HG03025 (cell line): ENCODE measurements at regions not wholly inside any gene's neighbourhood (a gene's known extent, or its start where the extent isn't known, plus 50 kb on each side); places are given as distances from the start of the nearest gene placed in this dataset.

ENCODE experiments used
- ATAC-seq: cut with Tn5 transposase; IDR thresholded peaks from one replicate; pipeline ENCODE4 v1.9.1; 2021; ENCODE audit warnings: mild to moderate bottlenecking, moderate library complexity; ENCODE audit not compliant: unreplicated experiment, low FRiP score

DNA sequence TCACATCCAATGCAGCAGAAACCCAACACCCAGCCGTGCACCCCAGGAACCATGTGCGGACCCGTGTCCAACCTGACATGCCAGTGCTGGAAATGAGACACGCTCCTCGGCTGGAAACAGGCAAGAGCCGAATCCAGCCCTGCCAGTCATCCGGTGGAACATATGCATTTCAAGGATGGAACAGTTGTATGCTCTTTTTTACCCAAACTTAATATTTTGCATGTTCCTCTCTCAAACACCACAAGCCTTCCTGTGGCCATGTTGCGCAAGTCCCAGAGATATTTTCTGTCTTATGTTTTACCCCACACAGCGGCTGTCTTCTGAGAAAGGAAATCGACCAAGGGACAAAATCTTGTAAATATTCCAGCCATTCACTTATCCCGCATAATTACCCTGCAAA, 196.9 kb downstream of the BCL11B start:
- ATAC-seq: no peak

DNA sequence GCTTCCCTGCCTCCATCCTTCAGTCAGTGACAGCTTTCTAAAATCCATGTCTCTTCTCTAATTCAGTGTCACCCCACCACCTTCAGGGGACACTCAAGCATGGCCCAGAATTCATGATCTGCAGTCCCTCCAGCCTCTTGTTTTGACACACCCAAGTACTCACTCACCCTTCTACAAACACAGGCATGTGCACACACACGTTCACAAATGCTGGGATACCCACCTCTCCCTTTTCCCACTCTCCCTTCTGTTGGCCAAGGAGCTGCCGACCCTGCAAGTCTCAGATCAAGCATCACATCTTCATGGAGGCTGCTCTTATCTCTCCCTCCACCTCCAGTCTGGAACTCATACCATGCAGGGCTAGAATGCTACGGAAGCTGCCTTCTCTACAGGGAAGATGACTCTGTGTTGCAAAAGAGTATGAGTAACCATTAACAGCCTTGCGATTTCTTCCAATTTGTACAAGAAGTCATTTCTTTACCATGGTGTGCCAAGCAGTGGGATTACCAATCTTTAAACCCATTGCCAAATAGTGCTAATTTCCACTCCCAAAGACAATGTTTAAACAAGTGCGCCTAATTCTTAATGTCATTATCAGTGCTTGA, 196.1 kb downstream of the BCL11B start:
- ATAC-seq: no peak

DNA sequence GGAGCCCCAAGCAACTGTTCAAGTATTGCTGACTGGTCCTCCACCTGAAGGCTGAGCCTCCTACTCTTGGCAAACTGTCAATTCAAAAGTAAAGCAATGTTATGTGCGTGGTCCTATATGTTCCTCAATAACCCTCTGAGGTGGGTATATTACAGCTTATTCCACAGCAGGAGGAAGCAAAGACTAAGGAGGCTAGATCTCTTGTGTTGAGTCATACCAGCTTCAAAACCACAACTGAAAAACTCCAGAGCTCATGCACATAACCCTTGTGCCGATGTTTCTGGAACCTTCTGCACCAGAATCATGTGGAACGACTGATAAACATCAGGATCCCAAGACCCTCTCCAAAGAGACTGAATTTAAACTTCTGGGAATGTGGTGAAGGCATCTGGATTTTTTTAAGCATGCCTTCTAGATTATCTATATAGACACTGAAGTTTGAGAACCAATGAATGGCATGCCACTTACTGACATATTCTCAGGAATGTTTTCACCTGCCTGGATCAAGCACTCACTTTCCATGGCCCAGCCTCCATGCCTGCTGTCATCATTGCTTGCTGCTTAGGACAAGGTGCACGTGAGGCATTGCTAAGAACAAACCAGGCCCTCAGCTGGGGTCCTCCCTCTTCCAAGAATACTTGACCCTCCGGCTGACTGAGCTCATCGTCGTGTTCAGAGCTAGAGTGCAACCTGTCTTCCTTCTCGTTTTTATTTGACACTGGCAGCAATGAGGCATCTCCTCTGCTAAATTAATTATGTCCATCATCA, 194.7 kb downstream of the BCL11B start:
- ATAC-seq: no peak

DNA sequence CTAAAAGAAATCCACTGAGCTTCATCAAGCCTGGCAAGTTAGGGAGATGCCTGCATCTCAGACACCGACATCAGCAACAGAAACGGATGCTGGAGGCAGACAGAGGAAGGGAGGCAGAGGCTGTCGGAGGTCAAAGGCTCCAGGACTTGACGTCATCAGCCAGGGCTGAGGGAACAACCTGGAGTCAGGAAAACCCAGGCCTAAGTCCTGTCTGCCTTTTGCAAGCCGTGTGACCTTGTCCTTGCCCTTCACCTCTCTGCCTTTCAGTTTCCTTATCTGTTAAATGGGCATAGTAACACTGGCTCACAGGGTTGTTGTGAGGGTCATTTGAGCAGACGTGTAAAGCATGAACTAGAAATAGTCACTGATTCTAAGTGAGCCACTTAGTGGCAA, 194.2 kb downstream of the BCL11B start:
- ATAC-seq: no peak

DNA sequence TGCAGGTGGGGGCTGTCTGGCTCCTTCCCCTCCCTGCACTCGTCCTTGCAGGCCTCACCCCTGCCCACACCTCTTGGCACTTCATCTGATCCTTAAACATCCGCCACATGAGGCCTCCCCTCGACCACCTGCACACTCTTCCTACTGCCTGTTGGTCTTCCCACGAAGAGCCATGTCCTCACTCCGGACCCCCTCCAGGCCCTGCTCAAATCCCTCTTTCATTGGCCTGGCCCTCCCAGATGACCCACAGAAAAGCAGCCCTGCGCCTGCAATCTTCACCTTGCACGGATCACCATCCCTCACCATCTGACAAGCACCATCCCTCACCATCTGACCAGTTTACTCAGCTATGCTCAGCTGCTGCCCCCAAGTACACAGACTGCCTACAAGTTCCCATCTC, 193.6 kb downstream of the BCL11B start:
- ATAC-seq: no peak

DNA sequence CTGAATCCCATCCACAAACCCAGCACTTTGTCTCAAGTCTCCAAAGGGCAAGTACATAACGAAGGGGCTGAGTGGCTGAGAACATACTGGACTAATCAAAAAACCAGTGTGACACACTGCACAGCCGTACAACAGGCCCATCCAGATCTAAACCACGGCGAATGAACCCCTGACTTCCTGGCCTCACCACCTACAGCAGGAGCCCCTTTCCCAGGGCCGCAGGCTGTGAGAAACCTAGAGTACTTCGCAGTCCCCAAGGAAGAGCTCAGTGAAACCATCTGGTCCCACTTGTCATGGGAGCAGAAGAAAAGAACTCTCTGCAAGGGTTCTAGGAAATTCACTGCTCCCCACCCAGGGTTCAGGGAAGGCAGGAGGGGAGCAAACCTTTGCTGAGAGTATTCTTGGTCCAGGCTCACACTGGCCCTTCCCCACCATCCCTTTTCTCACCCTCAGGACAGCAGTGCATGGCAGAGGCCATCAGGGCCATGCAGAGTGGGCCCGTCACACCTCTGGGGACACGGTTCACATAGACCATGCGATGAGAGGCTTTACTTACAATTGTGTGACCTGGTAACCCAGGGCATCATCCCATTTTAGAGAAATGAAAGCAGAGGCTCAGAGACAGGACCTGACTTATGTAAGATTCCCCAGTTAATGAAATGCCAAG, 192.8 kb downstream of the BCL11B start:
- ATAC-seq: no peak

DNA sequence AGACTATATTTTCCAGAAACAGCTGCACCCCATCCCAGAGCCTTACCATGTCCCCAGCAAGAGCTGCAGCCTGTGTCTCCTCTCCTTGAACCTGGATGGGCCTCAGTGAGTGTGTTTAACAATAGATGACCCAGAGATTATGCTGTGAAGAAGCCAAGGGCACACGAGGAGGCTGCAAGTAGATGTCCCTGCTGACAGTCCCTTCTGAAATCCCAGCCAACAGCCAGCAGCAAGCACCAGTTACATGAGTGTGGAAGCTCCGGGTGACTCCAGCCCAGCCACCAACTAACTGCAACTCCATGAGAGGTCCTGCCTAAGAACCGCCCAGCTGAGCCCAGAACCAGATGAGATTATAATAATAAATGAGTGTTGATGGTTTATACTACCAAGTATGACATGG, 191.7 kb downstream of the BCL11B start:
- no peak for ATAC-seq

DNA sequence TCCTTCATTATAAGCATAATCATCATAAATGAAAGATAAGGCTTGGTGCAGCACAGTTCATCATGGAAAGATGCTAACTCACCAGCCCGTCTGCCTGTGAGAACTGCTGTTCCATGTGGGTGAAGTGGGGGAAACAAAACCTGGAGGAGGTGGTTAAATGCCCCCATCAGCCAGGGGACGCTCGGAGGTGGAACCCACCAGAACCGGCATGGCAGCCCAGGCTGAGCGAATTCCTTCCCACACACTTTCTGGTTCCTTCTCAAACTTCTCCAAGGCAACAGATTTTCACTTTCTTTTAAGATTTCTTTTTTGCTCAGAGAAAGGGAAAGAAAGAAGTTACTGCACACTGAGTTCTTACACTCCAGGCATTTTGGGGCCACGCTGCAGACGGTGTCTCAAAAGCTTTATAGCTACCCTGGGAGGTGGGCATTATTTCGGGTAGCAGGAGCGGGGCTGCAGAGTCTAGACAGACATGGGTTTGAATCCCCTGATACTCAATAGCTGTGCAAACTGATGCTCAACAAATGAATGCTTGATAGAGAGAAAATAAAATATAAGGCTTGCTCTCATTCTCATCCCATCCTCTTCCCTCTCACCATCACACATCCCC, 190.7 kb downstream of the BCL11B start:
- ATAC-seq: no peak

DNA sequence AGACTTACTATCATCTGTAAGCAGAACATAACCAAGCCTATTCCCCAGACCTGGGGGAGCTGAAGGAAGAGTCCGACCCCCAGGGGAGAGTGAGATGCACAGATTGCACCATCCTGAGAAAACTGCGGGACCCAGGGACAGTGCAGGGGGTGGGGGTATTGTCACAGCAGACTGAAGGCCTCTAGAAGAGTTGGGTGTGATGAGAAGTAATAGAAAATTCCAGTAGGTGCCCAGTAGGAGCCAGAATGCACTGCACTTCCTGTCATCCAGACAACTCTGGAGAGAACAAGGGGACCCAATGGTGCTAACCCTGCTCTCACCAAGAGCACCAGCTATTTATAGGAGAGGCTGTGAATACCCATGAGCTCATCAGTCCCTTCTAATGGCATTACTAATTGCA, 190.1 kb downstream of the BCL11B start:
- ATAC-seq: no peak

DNA sequence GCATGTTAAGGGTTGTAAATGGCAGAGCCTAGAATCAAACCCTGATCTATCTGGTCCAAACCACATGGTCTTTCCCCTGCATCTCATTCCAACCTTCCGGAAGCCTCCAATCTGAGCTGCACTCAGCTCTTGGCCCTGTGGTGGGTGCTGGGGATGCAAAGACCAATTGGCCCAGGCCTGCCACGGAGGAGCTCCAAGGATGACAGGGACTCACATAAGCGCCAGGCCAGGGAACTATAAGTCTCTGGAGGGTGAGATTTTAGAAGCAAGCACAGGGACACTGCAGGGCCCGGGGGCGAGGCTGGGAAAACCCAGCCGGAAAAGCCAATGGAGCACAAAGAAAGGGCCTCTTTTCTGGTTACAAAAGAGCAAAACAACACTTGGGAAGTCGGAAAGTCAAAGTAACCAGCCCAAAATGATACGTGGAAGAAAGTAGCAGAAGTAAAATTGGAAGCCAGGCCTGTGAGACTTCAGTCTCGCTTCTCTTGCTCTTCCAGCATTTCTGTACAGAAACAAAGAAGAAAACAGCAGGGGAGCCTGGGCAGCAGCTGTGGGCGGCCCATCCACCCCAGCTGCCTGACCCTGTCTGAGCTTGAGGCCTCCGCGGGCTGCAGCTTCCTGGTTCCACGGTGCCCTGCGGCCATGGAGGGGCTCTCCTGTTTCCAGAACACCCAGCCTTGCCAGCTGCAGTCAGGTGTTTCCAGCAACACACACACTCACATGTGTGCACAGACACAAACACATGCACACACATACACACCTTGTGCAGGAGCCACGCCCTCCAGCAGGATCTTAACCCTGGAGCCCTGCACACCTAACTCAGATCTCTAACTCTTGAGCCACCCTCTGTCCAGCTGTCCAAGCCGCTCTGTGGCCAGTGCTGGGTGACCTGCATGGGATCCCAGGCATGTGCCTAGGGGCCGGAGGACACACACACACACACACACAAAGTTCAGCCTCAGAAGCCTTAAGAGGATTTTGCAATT, 178.2 kb downstream of the BCL11B start:
- no peak for ATAC-seq

DNA sequence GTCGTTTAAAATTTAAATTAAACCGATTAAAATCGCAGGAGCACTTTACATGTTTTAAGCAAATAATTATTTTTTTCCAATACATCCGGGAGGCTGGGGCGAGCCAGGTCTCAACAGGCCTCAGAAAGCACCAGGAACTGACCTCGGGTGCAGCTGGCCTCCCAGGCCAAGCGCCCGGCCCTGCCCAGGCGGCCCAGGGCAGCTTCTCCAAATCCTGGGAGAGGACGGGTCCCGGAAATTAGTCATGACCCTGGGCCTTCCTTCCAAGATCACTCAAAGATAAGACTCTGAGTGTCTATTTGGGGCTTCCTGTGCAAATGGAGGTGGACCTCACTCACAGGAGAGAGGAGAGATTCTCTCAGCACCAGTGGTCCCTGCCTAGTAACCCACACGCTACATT, 177.1 kb downstream of the BCL11B start:
- no peak for ATAC-seq

DNA sequence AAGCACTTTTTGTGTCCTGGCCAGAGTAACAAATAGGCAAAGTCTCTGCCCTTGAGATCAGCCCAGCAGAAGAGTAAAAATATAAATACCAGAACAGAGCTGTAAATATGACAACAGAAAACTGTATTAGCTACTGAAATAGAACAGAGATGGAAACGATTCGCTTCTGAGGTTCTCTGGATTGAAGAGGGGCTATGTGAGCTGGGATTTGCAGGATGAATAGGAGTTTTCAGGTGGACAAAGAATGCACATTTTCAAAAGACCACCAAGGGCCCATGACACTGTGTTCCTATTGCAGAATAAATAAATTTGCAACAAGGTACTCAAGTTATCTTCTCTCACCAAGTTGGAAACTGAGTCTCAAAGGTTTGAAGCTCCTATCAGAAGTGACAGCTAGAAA, 176.6 kb downstream of the BCL11B start:
- ATAC-seq: no peak

DNA sequence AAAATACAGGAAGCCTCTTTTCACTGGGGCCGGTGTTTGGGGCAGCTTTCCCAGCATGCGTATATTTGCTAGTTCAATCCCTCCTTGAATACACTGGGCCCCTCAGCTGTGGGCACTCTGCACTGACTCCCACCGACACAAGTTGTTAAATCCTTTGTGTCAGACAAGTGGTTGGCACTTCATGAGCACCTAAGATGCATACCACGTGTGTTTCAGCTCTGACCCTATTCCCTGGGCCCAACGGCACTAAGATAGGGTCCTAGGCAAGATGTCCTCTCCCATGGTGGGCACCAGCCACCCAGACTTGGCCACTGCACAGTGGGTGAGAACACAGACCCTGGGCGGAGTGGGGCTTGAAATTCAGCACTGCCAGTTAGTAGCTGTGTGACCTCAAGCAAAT, 173.8 kb downstream of the BCL11B start:
- ATAC-seq: no peak

DNA sequence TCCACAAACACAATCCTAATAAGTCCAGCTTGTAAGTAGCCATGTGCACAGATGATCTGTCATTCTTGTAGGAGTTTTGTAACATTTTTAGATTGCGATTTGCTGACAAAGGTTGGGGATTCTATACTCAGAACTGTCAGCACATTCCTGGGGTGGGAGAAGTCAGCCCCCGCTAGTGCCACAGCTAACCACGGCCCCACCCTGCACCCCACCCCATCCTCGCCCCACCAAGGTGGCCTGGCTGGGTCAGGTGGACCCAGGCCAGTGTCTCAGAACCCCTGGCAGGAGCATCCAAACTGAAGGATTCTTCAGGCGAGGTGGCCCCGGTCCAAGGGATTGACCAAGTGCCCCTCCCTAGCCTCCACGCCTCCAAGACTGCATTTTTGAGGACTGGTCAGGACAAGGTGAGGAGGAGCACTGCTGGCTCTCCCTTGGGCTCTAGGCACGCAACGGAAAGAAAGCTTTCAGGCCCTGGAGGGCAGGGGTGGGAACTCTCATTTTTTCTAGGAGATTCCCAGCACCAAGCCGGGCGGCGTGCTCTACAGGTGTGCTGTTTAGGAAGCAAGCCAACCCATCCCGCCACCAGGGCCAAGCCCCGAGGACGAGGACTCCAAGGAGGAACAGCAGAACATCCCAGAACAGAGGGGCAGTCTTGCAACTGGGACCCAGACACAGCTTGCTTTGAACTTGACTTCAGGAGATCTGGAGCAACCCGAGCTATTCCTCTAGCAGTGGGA, 172.8 kb downstream of the BCL11B start:
- no peak for ATAC-seq

DNA sequence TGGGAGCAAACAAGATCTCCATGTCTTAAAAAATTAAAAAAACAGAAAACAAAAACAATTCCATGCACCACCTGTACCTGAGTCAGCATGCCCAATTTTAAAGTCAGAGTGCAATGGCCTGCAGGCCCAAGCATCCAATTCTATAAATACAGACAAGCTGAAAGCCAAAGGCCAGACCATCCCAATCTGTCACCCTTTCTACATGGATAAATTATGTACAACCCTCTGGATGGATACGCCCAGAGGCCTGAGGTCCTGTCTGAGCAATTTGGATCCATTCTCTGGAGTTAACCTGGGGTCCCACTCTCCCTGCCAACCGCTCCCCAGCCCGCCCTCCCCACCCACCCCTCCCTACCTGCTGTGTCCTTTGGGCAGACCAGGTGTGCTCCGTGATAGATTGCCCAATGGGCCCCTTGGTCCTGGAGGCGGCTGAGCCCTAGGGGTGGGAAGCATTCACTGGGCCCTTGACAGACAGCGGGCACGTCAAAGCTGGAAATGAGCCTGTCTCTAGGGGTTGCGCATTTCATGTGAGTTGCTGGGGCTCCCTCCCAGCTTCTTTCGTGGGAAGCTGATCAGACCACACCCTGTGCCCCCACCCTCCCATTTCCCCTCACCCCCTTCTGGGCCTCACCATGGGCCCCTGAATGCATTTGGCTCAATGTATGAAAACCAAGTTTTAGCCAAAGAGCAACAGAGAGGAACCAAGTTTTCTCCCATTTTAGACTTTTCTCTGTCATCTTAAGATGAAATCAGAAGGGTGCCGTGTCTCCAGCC, 171.3 kb downstream of the BCL11B start:
- ATAC-seq: no peak

DNA sequence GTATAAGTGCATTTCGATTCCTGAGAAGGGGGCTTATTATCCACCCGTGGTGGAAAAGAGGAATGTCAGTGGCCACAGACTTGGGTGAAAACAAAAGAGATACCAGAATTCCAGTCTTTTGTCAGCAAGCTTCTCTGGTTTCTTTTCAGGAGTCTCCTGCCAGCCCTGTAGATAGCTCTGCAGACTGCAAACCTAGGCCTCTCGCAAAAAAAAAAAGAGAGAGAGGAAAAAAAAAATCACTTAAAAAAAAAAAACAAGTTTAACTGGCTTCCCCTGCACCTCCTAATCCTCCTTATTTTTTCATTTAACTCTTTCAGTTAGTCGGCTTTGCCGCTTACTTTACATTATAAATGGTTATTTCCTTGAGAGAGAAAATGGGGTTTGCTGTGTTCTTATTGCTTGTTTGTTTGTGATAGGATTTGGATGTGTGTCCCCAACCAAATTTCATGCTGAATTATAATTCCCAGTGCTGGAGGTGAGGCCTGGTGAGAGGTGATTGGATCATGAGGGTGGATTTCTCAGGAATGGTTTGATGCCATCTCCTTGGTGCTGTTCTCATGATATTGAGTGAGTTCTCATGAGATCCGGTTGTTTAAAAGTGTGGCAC, 170.0 kb downstream of the BCL11B start:
- ATAC-seq: no peak

DNA sequence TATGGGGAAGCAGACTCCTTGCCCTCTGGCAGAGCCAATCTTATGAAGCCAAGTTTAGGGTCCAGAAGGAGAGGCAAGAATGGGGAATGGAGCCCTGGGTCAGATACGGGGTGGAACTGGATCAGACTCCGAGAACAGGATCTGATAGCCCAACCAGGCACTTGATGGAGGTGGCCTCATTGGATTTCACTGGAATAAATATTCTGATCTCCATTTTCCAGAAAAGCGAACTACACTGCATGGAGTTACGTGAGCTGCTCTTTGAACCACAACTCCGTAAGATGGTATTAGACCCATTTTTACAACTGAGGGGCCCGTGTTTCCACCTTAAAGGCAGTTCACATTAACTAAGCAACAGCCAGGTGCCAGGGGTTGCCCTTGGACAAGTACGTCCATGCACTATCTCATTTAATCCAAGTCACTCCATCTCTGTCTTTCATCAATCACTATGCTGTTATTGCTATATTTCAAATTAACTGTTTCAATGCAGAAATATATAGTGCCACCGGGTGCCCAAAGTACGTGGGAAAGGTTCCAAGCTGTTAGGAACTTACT, 155.2 kb downstream of the BCL11B start:
- ATAC-seq: no peak

DNA sequence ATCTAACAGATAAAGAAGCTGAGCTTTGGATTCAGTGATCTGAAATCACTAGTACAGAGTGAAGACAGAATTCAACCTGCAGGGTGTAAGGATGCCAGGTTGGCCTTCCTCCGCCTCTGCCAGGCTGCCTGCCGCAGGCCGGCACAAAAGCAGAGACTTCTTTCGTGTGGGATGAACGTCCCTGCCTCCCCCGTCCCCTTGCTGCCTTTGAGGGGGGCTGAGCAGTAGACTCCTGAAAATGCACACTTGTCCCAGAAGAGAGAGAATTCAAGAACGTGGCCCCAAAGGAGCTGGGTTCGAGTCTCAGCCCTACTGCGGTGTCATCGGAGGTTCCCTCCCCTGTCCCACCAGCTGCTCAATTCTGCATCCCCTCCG, 154.3 kb downstream of the BCL11B start:
- no peak for ATAC-seq
